Neuronal stem cell (in vitro differentiated cells): ENCODE measurements at regions not wholly inside any gene's neighbourhood (a gene's known extent, or its start where the extent isn't known, plus 50 kb on each side); places are given as distances from the start of the nearest gene placed in this dataset.

Experiments used
- DNase-seq: peaks from one replicate; pipeline ENCODE4 v3.0.0-alpha.2; 2013; ENCODE audit warnings: low spot score
- H2AFZ ChIP-seq: one replicate; pipeline ENCODE4 v1.6.1; 2013; ENCODE audit warnings: mild to moderate bottlenecking, low read length, inconsistent platforms
- H2AK5ac ChIP-seq: 2 replicates; pipeline ENCODE4 v1.6.1; 2013; ENCODE audit warnings: low read depth, mild to moderate bottlenecking, inconsistent platforms, low read length, moderate library complexity, mixed read lengths
- H2BK120ac ChIP-seq: 2 replicates; pipeline ENCODE4 v1.6.1; 2013; ENCODE audit warnings: low read depth, mild to moderate bottlenecking, inconsistent platforms, low read length, moderate library complexity, mixed read lengths
- H2BK12ac ChIP-seq: one replicate; pipeline ENCODE4 v1.6.1; 2013; ENCODE audit warnings: low read length, inconsistent platforms
- H2BK15ac ChIP-seq: 2 replicates; pipeline ENCODE4 v1.6.1; 2013; ENCODE audit warnings: mild to moderate bottlenecking, low read length, inconsistent platforms, mixed read lengths
- H2BK5ac ChIP-seq: one replicate; pipeline ENCODE4 v1.6.1; 2013; ENCODE audit warnings: inconsistent platforms, mild to moderate bottlenecking, low read length, moderate library complexity
- H3K14ac ChIP-seq: one replicate; pipeline ENCODE4 v1.6.1; 2013; ENCODE audit warnings: low read length, inconsistent platforms
- H3K18ac ChIP-seq: 2 replicates; pipeline ENCODE4 v1.6.1; 2013; ENCODE audit warnings: low read length, inconsistent platforms
- H3K23ac ChIP-seq: 2 replicates; pipeline ENCODE4 v1.6.1; 2013; ENCODE audit warnings: low read depth, mild to moderate bottlenecking, mixed read lengths, low read length, inconsistent platforms; ENCODE audit not compliant: poor library complexity
- H3K27ac ChIP-seq: replicated peaks from 3 replicates; pipeline ENCODE4 v1.5.1; 2013; ENCODE audit warnings: low read length, inconsistent platforms
- H3K27me3 ChIP-seq, 3 experiments: 2 replicates each; pipeline ENCODE4 v1.6.1; 2013; ENCODE audit warnings: low read length in 3 of 3, mild to moderate bottlenecking in 2 of 3, inconsistent platforms in 1 of 3, low read depth in 1 of 3, mixed read lengths in 1 of 3, moderate library complexity in 1 of 3; ENCODE audit not compliant: control insufficient read depth in 3 of 3, insufficient read depth in 3 of 3
- H3K36me3 ChIP-seq, 2 donors: replicated peaks in 1 of 2; 2 replicates each; pipeline ENCODE4 v1.6.1; 2013; ENCODE audit warnings: low read length in 2 of 2; ENCODE audit not compliant: control insufficient read depth in 2 of 2, insufficient read depth in 2 of 2
- H3K4ac ChIP-seq: 2 replicates; pipeline ENCODE4 v1.6.1; 2013; ENCODE audit warnings: inconsistent platforms, mild to moderate bottlenecking, low read length, moderate library complexity
- H3K4me1 ChIP-seq, 2 donors: 1 replicate in 1 of 2; 2 replicates in 1 of 2; pipeline ENCODE4 v1.6.1; 2013; ENCODE audit warnings: low read length in 2 of 2, low read depth in 1 of 2; ENCODE audit not compliant: control insufficient read depth in 2 of 2, insufficient read depth in 1 of 2
- H3K4me2 ChIP-seq: one replicate; pipeline ENCODE4 v1.6.1; 2013; ENCODE audit warnings: mild to moderate bottlenecking, low read length, inconsistent platforms; ENCODE audit not compliant: insufficient read depth, poor library complexity, severe bottlenecking
- H3K4me3 ChIP-seq, 2 donors: 2 replicates each; pipeline ENCODE4 v1.5.1; 2013; ENCODE audit warnings: low read length in 2 of 2, mild to moderate bottlenecking in 2 of 2, inconsistent platforms in 1 of 2, moderate library complexity in 1 of 2
- H3K79me1 ChIP-seq: one replicate; pipeline ENCODE4 v1.6.1; 2013; ENCODE audit warnings: low read depth, mild to moderate bottlenecking, inconsistent platforms, low read length, moderate library complexity
- H3K9ac ChIP-seq: one replicate; pipeline ENCODE4 v1.6.1; 2013; ENCODE audit warnings: mild to moderate bottlenecking, low read depth, low read length, inconsistent platforms; ENCODE audit not compliant: poor library complexity
- H3K9me3 ChIP-seq, 2 donors: replicated peaks in 1 of 2; 2 replicates each; pipeline versions ENCODE3 to v1.6.1; 2013; ENCODE audit warnings: low read length in 2 of 2, mild to moderate bottlenecking in 2 of 2, inconsistent platforms in 1 of 2, low read depth in 1 of 2, mixed read lengths in 1 of 2, moderate library complexity in 1 of 2; ENCODE audit not compliant: control insufficient read depth in 2 of 2, insufficient read depth in 1 of 2
- H4K8ac ChIP-seq: one replicate; pipeline ENCODE4 v1.6.1; 2013; ENCODE audit warnings: low read depth, mild to moderate bottlenecking, inconsistent platforms, low read length, moderate library complexity
- H4K91ac ChIP-seq: one replicate; pipeline ENCODE4 v1.6.1; 2013; ENCODE audit warnings: low read length, low read depth, mild to moderate bottlenecking, inconsistent platforms; ENCODE audit not compliant: poor library complexity
- WGBS, 2 donors: extraction: QIAGEN DNeasy Blood & Tissue Kit; methylation state at CpG; one replicate each; pipeline ENCODE4 v1.1.7; 2013; ENCODE audit warnings: missing lambda C conversion rate in 2 of 2, mixed read lengths in 1 of 2; ENCODE audit not compliant: insufficient read length in 2 of 2, insufficient replicate concordance in 1 of 2; ENCODE audit errors: extremely low coverage in 2 of 2; 5-methylcytosine and 5-hydroxymethylcytosine counted together

- no peak overlapping the region for H3K14ac ChIP-seq
- H3K36me3 ChIP-seq: no peaks in the 10 kb centered on the region
- no peak overlapping the region for H2BK5ac ChIP-seq
- peaks cover 11 to 32% of the 10 kb centered on the region in 2 donors for H3K4me1 ChIP-seq
- peak; percentile 59 for DNase-seq
- H2AFZ ChIP-seq: peak overlapping the region; percentile 46
- no peak overlapping the region for H3K9ac ChIP-seq
- no peak overlapping the region for H2BK12ac ChIP-seq
- WGBS, 2 donors: no CpG with 5 or more reads among the region's 20 CpGs
- no peak overlapping the region for H3K4ac ChIP-seq
- no peak overlapping the region for H3K4me2 ChIP-seq
- peak overlapping the region; percentile 54 for H3K18ac ChIP-seq
- peak overlapping the region in 1 of 2 donors; percentile 1 for H3K4me3 ChIP-seq
- peaks cover 0 to 70% (median 0%) of the 10 kb centered on the region in 3 experiments for H3K27me3 ChIP-seq
- H2AK5ac ChIP-seq: peak overlapping the region; percentile 15
- no peak overlapping the region for H4K8ac ChIP-seq
- no peak overlapping the region for H3K23ac ChIP-seq
- H2BK15ac ChIP-seq: no peak overlapping the region
- H3K27ac ChIP-seq: peak overlapping the region; percentile 59
- no peaks in the 10 kb centered on the region for H3K9me3 ChIP-seq
- H4K91ac ChIP-seq: no peak overlapping the region
- no peak overlapping the region for H2BK120ac ChIP-seq
- H3K79me1 ChIP-seq: no peaks in the 10 kb centered on the region
Measured at GRCh38 chr21:32955311-32956060, 70.2 kb upstream of the OLIG2 start.

GRCh38 chr21:32956061-32956656, 69.6 kb upstream of the OLIG2 start:
- Histone ChIP-seq H2BK12ac (peak overlapping the region; percentile 5), H3K36me3 (no peaks in the 10 kb centered on the region), H3K27ac (peak overlapping the region; percentile 59)

GRCh38 chr21:32957545-32957944, 68.2 kb upstream of the OLIG2 start:
- no CpG with 5 or more reads among the region's 8 CpGs for WGBS, 2 donors
- H3K4me1 ChIP-seq: peaks cover 6 to 24% of the 10 kb centered on the region in 2 donors

More at GRCh38 chr21:32956061-32956656, 69.6 kb upstream of the OLIG2 start:
- peak overlapping the region; percentile 54 for H3K18ac ChIP-seq
- H3K4me3 ChIP-seq: no peak overlapping the region
- H3K4me2 ChIP-seq: no peak overlapping the region
- no peaks in the 10 kb centered on the region for H3K9me3 ChIP-seq
- H2BK15ac ChIP-seq: no peak overlapping the region
- WGBS, 2 donors: no CpG with 5 or more reads among the region's 10 CpGs
- peak overlapping the region; percentile 15 for H2AK5ac ChIP-seq
- no peak overlapping the region for H2BK120ac ChIP-seq
- no peak overlapping the region for H3K14ac ChIP-seq
- no peaks in the 10 kb centered on the region for H3K79me1 ChIP-seq
- H3K4ac ChIP-seq: no peak overlapping the region
- no peak for DNase-seq
- H4K8ac ChIP-seq: no peak overlapping the region
- peak overlapping the region; percentile 46 for H2AFZ ChIP-seq
- no peak overlapping the region for H3K23ac ChIP-seq
- peaks cover 0 to 70% (median 0%) of the 10 kb centered on the region in 3 experiments for H3K27me3 ChIP-seq
- H3K9ac ChIP-seq: no peak overlapping the region
- peaks cover 9 to 31% of the 10 kb centered on the region in 2 donors for H3K4me1 ChIP-seq
- no peak overlapping the region for H4K91ac ChIP-seq
- H2BK5ac ChIP-seq: no peak overlapping the region

GRCh38 chr21:32958288-32959002, 67.3 kb upstream of the OLIG2 start:
- Histone ChIP-seq H3K9ac (no peak overlapping the region), H2AK5ac (peak overlapping the region; percentile 20), H3K4ac (no peak overlapping the region), H3K4me3 (no peak overlapping the region), H2BK120ac (no peak overlapping the region), H3K4me1 (peaks cover 6 to 25% of the 10 kb centered on the region in 2 donors), H3K27me3 (peaks cover 0 to 59% (median 0%) of the 10 kb centered on the region in 3 experiments), H3K23ac (no peak overlapping the region), H3K36me3 (no peaks in the 10 kb centered on the region), H2AFZ (no peak overlapping the region), H3K18ac (peak overlapping the region; percentile 12), H3K79me1 (no peaks in the 10 kb centered on the region), H4K91ac (no peak overlapping the region), H3K4me2 (no peak overlapping the region), H3K27ac (no peak overlapping the region), H3K9me3 (no peaks in the 10 kb centered on the region), H2BK12ac (no peak overlapping the region), H3K14ac (no peak overlapping the region), H4K8ac (no peak overlapping the region), H2BK15ac (no peak overlapping the region), H2BK5ac (no peak overlapping the region)
- no CpG with 5 or more reads among the region's 6 CpGs for WGBS, 2 donors
- no peak for DNase-seq

More at GRCh38 chr21:32957545-32957944, 68.2 kb upstream of the OLIG2 start:
- H3K36me3 ChIP-seq: no peaks in the 10 kb centered on the region
- no peak overlapping the region for H3K4me3 ChIP-seq
- H3K4ac ChIP-seq: no peak overlapping the region
- H3K9ac ChIP-seq: no peak overlapping the region
- H3K18ac ChIP-seq: no peak overlapping the region
- no peak overlapping the region for H2BK15ac ChIP-seq
- no peak overlapping the region for H3K23ac ChIP-seq
- no peaks in the 10 kb centered on the region for H3K9me3 ChIP-seq
- no peak overlapping the region for H2BK120ac ChIP-seq
- H2AK5ac ChIP-seq: no peak overlapping the region
- no peak for DNase-seq
- no peak overlapping the region for H2BK5ac ChIP-seq
- H4K8ac ChIP-seq: no peak overlapping the region
- peaks cover 0 to 66% (median 0%) of the 10 kb centered on the region in 3 experiments for H3K27me3 ChIP-seq
- no peak overlapping the region for H3K4me2 ChIP-seq
- H2BK12ac ChIP-seq: no peak overlapping the region
- no peak overlapping the region for H2AFZ ChIP-seq
- no peaks in the 10 kb centered on the region for H3K79me1 ChIP-seq
- no peak overlapping the region for H3K27ac ChIP-seq
- no peak overlapping the region for H4K91ac ChIP-seq
- no peak overlapping the region for H3K14ac ChIP-seq
